WTC11 (cell line): ENCODE measurements at regions not wholly inside any gene's neighbourhood (a gene's known extent, or its start where the extent isn't known, plus 50 kb on each side); places are given as distances from the start of the nearest gene placed in this dataset.

Experiments used
- CTCF ChIP-seq: fragments of 200-600 bp; IDR thresholded peaks from 2 replicates; pipeline ENCODE4 v1.8.0; 2022; ENCODE audit warnings: antibody characterized with exemption
- JAZF1 ChIP-seq: fragments of 250-450 bp; sonication (Bioruptor Pico); IDR thresholded peaks from 2 replicates; pipeline ENCODE4 v1.9.0; 2021; ENCODE audit warnings: moderate library complexity, mild to moderate bottlenecking, inconsistent platforms

DNA sequence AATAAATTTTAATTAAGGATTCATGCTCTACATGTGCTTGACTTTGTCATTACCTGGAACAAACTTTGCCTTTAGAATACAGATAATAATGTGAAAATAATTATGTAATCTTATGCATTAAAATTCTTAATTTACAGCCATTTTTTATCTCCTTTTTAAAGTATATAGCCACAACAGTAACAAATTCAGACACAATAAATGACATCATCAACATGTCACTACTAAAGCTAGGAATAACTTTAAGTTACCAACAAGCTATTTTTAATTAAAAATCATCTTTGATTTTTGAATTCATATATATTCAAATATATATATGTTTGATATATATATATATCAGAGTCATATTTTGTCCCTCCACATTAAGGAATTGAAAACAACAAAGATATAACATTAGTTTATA lies 107.7 kb downstream of the MAD2L1 start:
- TF ChIP-seq CTCF (no peak), JAZF1 (no peak)
